Cardiac fibroblast (primary cell): ENCODE measurements at regions not wholly inside any gene's neighbourhood (a gene's known extent, or its start where the extent isn't known, plus 50 kb on each side); places are given as distances from the start of the nearest gene placed in this dataset.

Experiments
- DNase-seq, 2 donors: peaks; one replicate each; pipeline versions ENCODE4 v3.0.0 to v3.0.0-alpha.2; 2010; ENCODE audit warnings: low read depth in 2 of 2
- H3K4me3 ChIP-seq, 2 donors: replicated peaks in 1 of 2; 1 replicate in 1 of 2; 2 replicates in 1 of 2; pipeline ENCODE4 v1.5.1; 2011; ENCODE audit warnings: low read depth in 2 of 2, low read length in 2 of 2, mild to moderate bottlenecking in 2 of 2, moderate library complexity in 1 of 2
- TF ChIP-seq, protein P1 (sequence below): IDR thresholded peaks from one replicate; pipeline ENCODE4 v1.5.1; 2011; ENCODE audit warnings: low read depth, mild to moderate bottlenecking, low read length, inconsistent platforms

DNA sequence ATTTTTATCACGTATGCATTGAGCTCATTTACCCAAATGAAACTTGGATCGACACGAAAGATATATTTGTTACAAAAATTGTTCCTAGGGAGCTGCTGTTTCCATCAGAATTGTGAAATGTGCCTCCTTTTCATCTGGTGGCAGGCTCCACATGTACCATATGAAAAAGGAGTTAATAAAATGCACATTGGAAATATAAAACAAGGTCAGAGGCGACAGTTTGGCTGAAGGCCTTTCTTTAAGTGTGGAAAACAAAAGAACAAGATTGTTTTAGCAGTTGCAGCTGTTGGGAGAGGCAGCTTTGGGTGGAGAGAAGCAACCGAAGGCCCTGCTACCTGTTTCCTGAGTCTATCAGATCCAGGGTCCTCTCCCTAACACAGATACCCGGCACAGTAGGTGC lies 334.5 kb upstream of the NT5E start:
- no peak overlapping the region for H3K4me3 ChIP-seq
- DNase-seq, result no peak
- TF ChIP-seq, protein P1, sequence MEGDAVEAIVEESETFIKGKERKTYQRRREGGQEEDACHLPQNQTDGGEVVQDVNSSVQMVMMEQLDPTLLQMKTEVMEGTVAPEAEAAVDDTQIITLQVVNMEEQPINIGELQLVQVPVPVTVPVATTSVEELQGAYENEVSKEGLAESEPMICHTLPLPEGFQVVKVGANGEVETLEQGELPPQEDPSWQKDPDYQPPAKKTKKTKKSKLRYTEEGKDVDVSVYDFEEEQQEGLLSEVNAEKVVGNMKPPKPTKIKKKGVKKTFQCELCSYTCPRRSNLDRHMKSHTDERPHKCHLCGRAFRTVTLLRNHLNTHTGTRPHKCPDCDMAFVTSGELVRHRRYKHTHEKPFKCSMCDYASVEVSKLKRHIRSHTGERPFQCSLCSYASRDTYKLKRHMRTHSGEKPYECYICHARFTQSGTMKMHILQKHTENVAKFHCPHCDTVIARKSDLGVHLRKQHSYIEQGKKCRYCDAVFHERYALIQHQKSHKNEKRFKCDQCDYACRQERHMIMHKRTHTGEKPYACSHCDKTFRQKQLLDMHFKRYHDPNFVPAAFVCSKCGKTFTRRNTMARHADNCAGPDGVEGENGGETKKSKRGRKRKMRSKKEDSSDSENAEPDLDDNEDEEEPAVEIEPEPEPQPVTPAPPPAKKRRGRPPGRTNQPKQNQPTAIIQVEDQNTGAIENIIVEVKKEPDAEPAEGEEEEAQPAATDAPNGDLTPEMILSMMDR, result no peak

DNA sequence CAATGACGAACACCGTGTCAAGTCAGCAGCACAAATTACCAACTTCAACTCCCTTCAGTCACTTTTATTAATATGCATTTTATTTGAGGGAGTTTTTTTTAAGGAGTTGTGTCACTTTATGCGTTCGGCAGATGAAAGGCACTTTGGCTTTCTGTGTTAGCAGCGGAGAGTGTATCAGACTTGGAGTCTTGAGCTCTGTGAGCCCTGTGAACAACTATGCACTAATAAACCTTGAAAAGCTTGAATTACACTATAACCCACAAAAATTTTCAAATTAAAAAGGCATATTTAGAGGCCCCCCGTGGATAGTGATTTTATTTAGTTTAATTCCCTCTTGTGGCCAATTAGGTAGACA lies 335.3 kb upstream of the NT5E start:
- peak overlapping the region; percentile 25 to 40 for H3K4me3 ChIP-seq
- TF ChIP-seq, protein P1, result no peak
- no peak for DNase-seq

DNA sequence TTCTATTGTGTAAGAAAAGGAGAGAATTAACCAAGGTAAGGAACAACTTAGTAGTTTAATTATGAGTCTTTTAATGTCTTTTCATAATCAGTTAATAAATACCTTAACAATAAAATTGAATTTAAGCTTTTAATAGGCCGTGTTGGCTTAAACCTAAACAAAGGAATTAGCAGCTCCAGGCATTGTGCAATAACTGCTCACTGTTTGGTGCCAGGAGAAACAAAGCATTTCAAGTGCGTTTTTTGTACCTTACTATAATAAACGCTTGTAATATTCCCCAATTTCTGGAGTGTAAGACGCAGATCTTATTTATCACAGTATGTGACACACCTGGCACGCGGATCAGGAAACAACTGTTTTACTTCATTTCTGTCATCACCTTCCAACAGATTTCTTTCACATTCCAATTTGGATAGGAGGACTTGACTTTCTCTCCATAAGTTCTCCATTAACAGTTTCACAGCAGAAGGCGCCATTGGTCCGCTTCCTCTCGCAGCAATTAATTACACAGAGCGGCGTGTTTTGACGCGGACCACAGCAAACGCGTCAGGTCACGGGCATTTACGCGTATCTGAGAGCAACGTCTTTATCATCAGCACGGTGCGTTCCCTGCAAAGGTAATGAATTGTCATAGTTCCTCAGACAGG lies 335.8 kb upstream of the NT5E start:
- peak overlapping the region; percentile 25 to 40 for H3K4me3 ChIP-seq
- TF ChIP-seq, protein P1, result no peak
- peak; percentile 52 to 89 for DNase-seq

DNA sequence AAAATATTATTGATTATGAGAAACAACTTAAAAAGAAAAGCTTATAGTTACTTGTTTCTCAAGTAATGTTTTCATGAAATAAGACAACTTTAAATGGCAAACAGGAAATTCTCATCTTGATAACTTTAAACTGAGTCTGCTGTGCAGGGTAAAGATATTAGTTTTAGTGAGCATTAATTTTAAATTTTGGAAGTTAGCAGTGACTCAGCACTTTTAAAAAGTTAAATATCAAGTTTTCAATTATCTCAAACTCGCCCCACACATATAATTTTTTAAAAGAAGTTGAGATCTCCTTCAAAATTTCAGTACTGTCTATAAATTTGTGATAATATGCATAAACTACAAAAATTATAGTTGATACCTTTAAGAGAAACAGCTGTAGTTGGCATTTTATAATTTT lies 337.3 kb upstream of the NT5E start:
- TF ChIP-seq, protein P1, result no peak
- H3K4me3 ChIP-seq, result no peak overlapping the region
- DNase-seq, result no peak

DNA sequence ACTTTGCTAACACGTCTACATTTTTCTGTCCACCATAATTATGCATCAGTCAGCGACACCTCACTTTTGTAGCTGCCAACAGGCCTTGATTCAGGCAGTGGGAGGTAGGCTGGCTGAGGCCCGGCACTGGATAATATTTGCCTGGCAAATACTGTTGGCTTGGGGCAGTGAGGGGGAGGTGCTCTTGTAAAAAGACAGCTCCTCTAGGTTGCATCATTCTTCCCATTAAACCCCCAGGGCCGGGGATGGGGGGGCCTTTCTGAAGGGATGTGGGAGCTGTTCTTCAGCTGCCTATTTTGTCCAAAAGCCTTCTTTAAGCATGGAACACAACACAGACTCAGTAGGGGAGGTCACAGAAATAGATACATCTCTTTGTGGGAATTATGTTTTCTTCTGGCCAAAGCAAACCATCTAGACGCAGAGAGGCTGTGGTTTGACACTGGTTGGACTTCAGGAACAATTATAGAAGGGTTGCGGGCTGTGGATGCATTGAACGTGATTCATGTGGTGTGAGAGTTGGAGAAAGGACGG lies 338.3 kb upstream of the NT5E start:
- TF ChIP-seq, protein P1, result no peak
- H3K4me3 ChIP-seq, result no peak overlapping the region
- peak; percentile 70 for DNase-seq

DNA sequence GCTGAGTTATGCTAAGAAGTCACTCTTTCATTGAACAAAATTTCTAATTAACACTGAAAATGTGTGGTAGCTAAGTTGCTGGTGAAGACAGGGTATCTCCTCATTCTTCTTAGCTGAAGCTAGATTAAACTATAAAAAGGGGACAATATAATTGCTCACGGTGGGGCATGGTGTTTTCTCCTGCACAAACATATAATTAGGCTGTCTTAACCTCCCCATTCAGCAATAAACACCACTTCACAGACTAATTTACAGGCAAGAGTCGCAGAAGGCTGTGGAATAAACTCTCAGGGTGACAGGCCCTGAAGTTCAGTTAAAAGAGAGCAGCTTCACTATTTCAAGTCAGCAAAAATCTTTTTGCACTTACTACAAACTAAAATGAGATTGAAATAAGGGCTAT lies 338.9 kb upstream of the NT5E start:
- TF ChIP-seq, protein P1, result no peak
- H3K4me3 ChIP-seq, result no peak overlapping the region
- DNase-seq, result no peak

DNA sequence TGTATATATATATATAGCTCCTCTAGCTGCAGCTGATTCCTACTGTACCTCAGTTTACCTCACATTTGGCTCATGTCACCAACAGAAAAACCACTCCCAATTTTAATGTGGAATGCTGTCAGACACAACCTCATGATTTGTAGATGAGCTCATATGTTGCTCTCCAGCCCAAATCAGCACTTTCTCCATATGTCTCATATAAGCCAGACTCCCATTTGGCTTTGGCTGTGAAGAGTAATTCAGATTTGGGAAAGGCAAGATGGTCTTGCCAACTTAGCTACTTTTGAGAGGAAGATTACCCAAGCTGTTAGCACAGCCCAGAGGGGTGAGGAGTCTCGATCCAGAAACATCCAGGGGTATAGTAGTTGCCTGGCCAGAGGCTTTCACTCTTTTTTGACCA lies 342.2 kb upstream of the NT5E start:
- DNase-seq, result no peak
- no peak overlapping the region for H3K4me3 ChIP-seq
- TF ChIP-seq, protein P1, result no peak
